Liver (tissue), 8 donors: ENCODE measurements at regions not wholly inside any gene's neighbourhood (a gene's known extent, or its start where the extent isn't known, plus 50 kb on each side); places are given as distances from the start of the nearest gene placed in this dataset.

Experiments
- DNase-seq: peaks from one replicate; pipeline ENCODE4 v3.0.0-alpha.2; 2017; ENCODE audit warnings: low spot score
- H3K27ac ChIP-seq, 2 donors: one replicate each; pipeline ENCODE4 v1.7.0; 2013; ENCODE audit warnings: inconsistent platforms in 2 of 2, low read length in 2 of 2, control low read depth in 1 of 2, low read depth in 1 of 2, mild to moderate bottlenecking in 1 of 2
- H3K27me3 ChIP-seq, 4 donors: one replicate each; pipeline versions ENCODE4 v1.6.1 to v1.7.0; 2013; ENCODE audit warnings: low read length in 3 of 4, inconsistent platforms in 1 of 4, mild to moderate bottlenecking in 1 of 4, moderate library complexity in 1 of 4; ENCODE audit not compliant: control insufficient read depth in 4 of 4, insufficient read depth in 4 of 4
- H3K36me3 ChIP-seq, 4 donors: one replicate each; pipeline versions ENCODE4 v1.6.1 to v1.7.0; 2013; ENCODE audit warnings: low read length in 3 of 4, mild to moderate bottlenecking in 3 of 4, low read depth in 1 of 4, moderate library complexity in 1 of 4; ENCODE audit not compliant: control insufficient read depth in 4 of 4, insufficient read depth in 3 of 4
- H3K4me1 ChIP-seq, 4 donors: one replicate each; pipeline versions ENCODE4 v1.6.1 to v1.7.0; 2013; ENCODE audit warnings: low read length in 3 of 4, mild to moderate bottlenecking in 3 of 4, moderate library complexity in 1 of 4; ENCODE audit not compliant: control insufficient read depth in 4 of 4, insufficient read depth in 4 of 4
- H3K4me3 ChIP-seq, 3 donors: one replicate each; pipeline versions ENCODE4 v1.6.1 to v1.7.0; 2013; ENCODE audit warnings: low read length in 3 of 3, control low read depth in 1 of 3, low read depth in 1 of 3, mild to moderate bottlenecking in 1 of 3
- H3K9ac ChIP-seq, 2 donors: one replicate each; pipeline ENCODE4 v1.7.0; 2013; ENCODE audit warnings: low read length in 2 of 2, mild to moderate bottlenecking in 2 of 2, moderate library complexity in 2 of 2, control low read depth in 1 of 2, low read depth in 1 of 2
- H3K9me3 ChIP-seq, 4 donors: one replicate each; pipeline versions ENCODE4 v1.6.1 to v1.7.0; 2013; ENCODE audit warnings: low read length in 3 of 4; ENCODE audit not compliant: control insufficient read depth in 4 of 4
- ATF3 ChIP-seq: IDR thresholded peaks from 2 replicates; pipeline ENCODE4 v1.6.1; 2016; ENCODE audit warnings: antibody characterized with exemption
- CTCF ChIP-seq: fragments of 150-350 bp; IDR thresholded peaks from 2 replicates; pipeline ENCODE4 v1.5.1; 2017; ENCODE audit warnings: improper control_type of control experiment, low read depth, low read length; ENCODE audit not compliant: missing input control
- EGR1 ChIP-seq, 2 donors: IDR thresholded peaks; 2 replicates each; pipeline ENCODE4 v1.6.1; 2016 to 2018; ENCODE audit warnings: antibody characterized with exemption in 2 of 2, low read depth in 2 of 2
- FOXA2 ChIP-seq: IDR thresholded peaks from 2 replicates; pipeline ENCODE4 v1.6.1; 2016; ENCODE audit warnings: antibody characterized with exemption
- HNF4A ChIP-seq, 2 donors: conservative IDR thresholded peaks; 2 replicates each; pipeline ENCODE4 v1.6.1; 2016; ENCODE audit warnings: antibody characterized with exemption in 2 of 2, mild to moderate bottlenecking in 2 of 2
- JUND ChIP-seq, 2 donors: IDR thresholded peaks; 2 replicates each; pipeline ENCODE4 v1.6.1; 2016; ENCODE audit warnings: antibody characterized with exemption in 2 of 2
- MAX ChIP-seq: IDR thresholded peaks from 2 replicates; pipeline ENCODE4 v1.6.1; 2016; ENCODE audit warnings: antibody characterized with exemption
- NR2F2 ChIP-seq: IDR thresholded peaks from 2 replicates; pipeline ENCODE4 v1.6.1; 2016; ENCODE audit warnings: antibody characterized with exemption
- RAD21 ChIP-seq, 2 donors: IDR thresholded peaks; 2 replicates each; pipeline ENCODE4 v1.6.1; 2016; ENCODE audit warnings: antibody characterized with exemption in 2 of 2, mild to moderate bottlenecking in 2 of 2
- REST ChIP-seq: IDR thresholded peaks from 2 replicates; pipeline ENCODE4 v1.6.1; 2016; ENCODE audit warnings: antibody characterized with exemption, mild to moderate bottlenecking
- RXRA ChIP-seq, 2 donors: IDR thresholded peaks; 2 replicates each; pipeline ENCODE4 v1.6.1; 2017 to 2018; ENCODE audit warnings: antibody characterized with exemption in 2 of 2, mild to moderate bottlenecking in 1 of 2
- ZBTB33 ChIP-seq: IDR thresholded peaks from 2 replicates; pipeline ENCODE4 v1.6.1; 2016; ENCODE audit warnings: antibody characterized with exemption
- WGBS: extraction: QIAGEN DNeasy Blood & Tissue Kit; methylation state at CpG from one replicate; pipeline ENCODE4 v1.1.7; 2013; 5-methylcytosine and 5-hydroxymethylcytosine counted together
- donor health status: healthy.
- donor health status: healthy.
- donor health status: healthy.
- donor health status: healthy.
- donor health status: healthy.

GRCh38 chr14:38874721-38875120 is 228.3 kb downstream of the SEC23A start:
- no peaks in the 10 kb centered on the region for H3K4me1 ChIP-seq
- TF ChIP-seq ATF3: no peak
- TF ChIP-seq RXRA (IDR thresholded peaks at IDR 0.05): no peak
- no peak for TF ChIP-seq NR2F2
- no peak overlapping the region for H3K9ac ChIP-seq
- 91% methylated on average over 2 of the region's 2 CpGs for WGBS
- no peak overlapping the region for H3K4me3 ChIP-seq
- no peaks in the 10 kb centered on the region for H3K9me3 ChIP-seq
- DNase-seq: no peak
- no peaks in the 10 kb centered on the region for H3K27me3 ChIP-seq
- no peaks in the 10 kb centered on the region for H3K36me3 ChIP-seq
- no peak overlapping the region for H3K27ac ChIP-seq

GRCh38 chr14:38873941-38874612 is 229.0 kb downstream of the SEC23A start:
- Histone ChIP-seq H3K27me3 (no peaks in the 10 kb centered on the region), H3K27ac (no peak overlapping the region), H3K4me1 (peaks cover 0 to 6% (median 5%) of the 10 kb centered on the region in 4 donors), H3K9ac (no peak overlapping the region), H3K4me3 (no peak overlapping the region), H3K36me3 (no peaks in the 10 kb centered on the region), H3K9me3 (no peaks in the 10 kb centered on the region)
- whole genome bisulfite sequencing: 73% methylated on average over 3 of the region's 3 CpGs
- TF ChIP-seq CTCF (no peak), REST (no peak), RAD21 (IDR thresholded peaks at IDR 0.05) (no peak), RXRA (IDR thresholded peaks at IDR 0.05) (no peak), FOXA2 (no peak), JUND (IDR thresholded peaks at IDR 0.05) (no peak), NR2F2 (no peak), ZBTB33 (no peak), EGR1 (IDR thresholded peaks at IDR 0.05; ENCODE audit: low read depth in 2 of 2) (no peak), ATF3 (no peak), HNF4A (conservative IDR thresholded peaks at IDR 0.05) (no peak), MAX (no peak)
- no peak for DNase-seq
